PFSK-1 (cell line): ENCODE measurements at regions not wholly inside any gene's neighbourhood (a gene's known extent, or its start where the extent isn't known, plus 50 kb on each side); places are given as distances from the start of the nearest gene placed in this dataset.

Experiments used
- POLR2AphosphoS5 ChIP-seq: IDR thresholded peaks from 2 replicates; pipeline ENCODE4 v1.6.1; 2012; ENCODE audit warnings: low read depth, mild to moderate bottlenecking, control low read depth, low read length, moderate library complexity
- TAF1 ChIP-seq: IDR thresholded peaks from 2 replicates; pipeline ENCODE4 v1.6.1; 2012; ENCODE audit warnings: low read length, control low read depth, borderline replicate concordance; ENCODE audit not compliant: insufficient read depth
- TF ChIP-seq, protein P1 (sequence below), 2 experiments: IDR thresholded peaks; 2 replicates each; pipeline versions ENCODE4 v1.6.1 to v1.8.0; 2011 to 2012; ENCODE audit warnings: low read depth in 2 of 2, low read length in 2 of 2, control low read depth in 1 of 2, inconsistent platforms in 1 of 2, mild to moderate bottlenecking in 1 of 2, moderate library complexity in 1 of 2; ENCODE audit not compliant: insufficient read depth in 1 of 2

DNA sequence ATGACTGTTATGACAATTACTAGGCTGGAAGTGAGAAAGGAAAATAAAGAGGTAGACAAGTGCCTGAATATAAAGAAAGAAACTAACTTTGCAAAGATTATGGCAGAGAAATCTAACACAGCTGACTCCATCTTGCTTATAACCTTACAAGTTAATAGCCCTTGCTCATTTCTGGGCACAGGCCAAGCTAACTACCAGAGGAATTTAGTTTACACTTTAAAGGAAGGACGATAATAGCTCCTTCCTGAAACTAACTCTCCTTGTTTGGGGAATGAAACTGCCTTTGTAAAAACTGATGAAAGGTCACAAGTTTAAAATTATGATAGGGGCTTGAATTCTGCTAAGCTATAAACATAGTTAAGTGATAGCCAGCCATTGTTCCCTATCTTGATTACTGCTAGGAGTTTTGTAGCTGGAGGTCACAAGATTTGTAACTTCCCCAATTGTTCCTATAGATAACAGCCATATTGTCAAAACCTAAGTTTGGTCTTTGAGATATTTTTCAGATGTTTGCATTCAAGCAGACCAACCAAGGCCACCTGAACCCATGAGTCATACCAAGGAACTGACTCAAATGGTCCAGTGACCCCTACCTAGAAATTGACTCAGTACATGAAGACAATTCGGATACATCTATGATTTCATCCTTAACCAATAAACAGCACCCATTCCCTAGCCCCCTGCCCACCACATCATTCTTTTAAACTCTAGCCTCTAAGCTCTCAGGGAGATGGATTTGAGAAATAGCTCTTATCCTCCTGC is 209.2 kb upstream of the LRATD1 start:
- TF ChIP-seq TAF1 (no peak), POLR2AphosphoS5 (no peak)
- TF ChIP-seq, protein P1, sequence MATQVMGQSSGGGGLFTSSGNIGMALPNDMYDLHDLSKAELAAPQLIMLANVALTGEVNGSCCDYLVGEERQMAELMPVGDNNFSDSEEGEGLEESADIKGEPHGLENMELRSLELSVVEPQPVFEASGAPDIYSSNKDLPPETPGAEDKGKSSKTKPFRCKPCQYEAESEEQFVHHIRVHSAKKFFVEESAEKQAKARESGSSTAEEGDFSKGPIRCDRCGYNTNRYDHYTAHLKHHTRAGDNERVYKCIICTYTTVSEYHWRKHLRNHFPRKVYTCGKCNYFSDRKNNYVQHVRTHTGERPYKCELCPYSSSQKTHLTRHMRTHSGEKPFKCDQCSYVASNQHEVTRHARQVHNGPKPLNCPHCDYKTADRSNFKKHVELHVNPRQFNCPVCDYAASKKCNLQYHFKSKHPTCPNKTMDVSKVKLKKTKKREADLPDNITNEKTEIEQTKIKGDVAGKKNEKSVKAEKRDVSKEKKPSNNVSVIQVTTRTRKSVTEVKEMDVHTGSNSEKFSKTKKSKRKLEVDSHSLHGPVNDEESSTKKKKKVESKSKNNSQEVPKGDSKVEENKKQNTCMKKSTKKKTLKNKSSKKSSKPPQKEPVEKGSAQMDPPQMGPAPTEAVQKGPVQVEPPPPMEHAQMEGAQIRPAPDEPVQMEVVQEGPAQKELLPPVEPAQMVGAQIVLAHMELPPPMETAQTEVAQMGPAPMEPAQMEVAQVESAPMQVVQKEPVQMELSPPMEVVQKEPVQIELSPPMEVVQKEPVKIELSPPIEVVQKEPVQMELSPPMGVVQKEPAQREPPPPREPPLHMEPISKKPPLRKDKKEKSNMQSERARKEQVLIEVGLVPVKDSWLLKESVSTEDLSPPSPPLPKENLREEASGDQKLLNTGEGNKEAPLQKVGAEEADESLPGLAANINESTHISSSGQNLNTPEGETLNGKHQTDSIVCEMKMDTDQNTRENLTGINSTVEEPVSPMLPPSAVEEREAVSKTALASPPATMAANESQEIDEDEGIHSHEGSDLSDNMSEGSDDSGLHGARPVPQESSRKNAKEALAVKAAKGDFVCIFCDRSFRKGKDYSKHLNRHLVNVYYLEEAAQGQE (IDR thresholded peaks at IDR 0.05; ENCODE audit: insufficient read depth in 1 of 2, low read depth in 2 of 2, low read length in 2 of 2) = no peak
